ENCODE measurements at regions not wholly inside any gene's neighbourhood (a gene's known extent, or its start where the extent isn't known, plus 50 kb on each side); places are given as distances from the start of the nearest gene placed in this dataset.

DNA sequence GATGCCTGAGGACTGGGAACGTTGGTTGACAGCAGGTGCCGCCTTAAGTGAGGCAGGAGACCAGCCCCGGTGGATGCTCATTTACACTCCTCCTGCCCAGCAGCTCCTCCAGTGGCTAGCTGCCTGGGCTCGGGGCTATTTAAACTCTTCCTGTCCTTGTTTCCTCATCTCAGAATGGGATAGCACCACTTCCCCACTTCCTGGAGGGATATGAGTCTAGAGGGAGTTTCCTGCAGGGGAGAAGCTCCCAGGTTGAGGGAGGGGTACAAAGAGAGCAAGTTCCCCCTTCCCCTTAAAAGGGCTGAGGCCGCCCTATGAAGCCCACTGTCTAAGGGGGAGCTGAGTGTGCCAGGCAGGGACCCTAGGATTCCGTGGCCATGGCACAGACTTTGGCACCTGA is 311.2 kb downstream of the AACS start:
- no peak for DNase-seq

DNA sequence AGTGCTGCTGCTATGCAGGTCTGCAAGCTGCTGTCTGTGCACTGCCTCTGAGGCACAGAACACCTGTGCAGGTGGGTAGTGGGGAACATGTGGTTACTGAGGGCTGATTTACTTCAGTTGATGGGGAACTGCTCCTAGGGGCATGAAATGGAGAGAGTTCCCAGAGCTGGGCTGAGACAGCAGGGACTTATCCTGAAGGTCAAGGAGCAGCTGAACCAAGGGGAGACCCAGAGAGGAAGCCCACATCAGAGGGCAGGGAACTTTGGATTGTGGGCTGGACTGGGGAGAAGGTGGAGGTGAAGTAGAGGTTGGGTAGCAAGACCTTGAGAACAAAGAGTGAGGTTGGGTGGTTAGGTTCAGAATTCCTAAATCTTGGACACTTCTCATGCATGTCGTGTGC is 311.9 kb downstream of the AACS start:
- DNase-seq = no peak

DNA sequence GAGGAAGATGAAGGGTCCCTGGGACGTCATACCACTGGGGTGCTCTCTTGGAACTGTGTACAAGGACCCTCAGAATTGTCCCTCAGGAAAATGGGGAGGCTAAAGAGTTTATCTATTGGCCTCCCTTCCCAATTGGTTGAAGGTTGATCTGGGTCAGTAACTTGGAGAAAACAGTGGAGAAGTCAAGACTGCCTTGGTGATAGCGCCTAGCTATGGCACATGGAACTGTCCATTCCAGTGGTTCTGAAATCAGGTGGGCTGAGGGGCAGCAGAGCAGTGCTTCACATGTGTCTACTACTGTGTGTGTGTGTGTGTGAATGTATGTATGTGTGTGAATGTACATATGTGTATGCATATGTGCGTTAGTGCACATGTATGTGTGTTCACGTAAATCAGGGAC is 316.1 kb downstream of the AACS start:
- no peak for DNase-seq

GRCh38 chr12:125382926-125383325 is 317.7 kb downstream of the AACS start:
- DNase-seq = no peak

- DNase-seq = no peak
Measured at GRCh38 chr12:125386652-125387051, 321.4 kb downstream of the AACS start.

DNA sequence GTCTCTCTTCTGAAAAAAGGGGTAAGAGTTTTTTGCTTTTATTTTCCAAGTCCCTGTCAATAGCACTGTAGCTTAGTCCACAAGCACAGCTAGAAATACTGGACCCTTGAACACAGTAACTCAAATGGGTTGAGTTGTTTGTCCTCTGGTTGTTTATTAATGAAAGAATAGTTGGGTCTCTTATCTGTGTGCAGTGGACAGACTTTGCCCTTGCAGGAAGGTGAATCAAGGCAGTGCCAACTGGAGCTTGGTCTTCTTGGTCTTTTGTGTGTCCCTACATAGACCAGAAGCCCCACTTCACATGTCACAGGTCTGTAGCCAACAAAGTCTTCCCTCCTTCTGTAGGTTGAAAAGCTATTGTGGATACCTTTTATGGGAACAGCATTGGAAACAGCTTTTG is 322.0 kb downstream of the AACS start:
- DNase-seq = no peak

DNA sequence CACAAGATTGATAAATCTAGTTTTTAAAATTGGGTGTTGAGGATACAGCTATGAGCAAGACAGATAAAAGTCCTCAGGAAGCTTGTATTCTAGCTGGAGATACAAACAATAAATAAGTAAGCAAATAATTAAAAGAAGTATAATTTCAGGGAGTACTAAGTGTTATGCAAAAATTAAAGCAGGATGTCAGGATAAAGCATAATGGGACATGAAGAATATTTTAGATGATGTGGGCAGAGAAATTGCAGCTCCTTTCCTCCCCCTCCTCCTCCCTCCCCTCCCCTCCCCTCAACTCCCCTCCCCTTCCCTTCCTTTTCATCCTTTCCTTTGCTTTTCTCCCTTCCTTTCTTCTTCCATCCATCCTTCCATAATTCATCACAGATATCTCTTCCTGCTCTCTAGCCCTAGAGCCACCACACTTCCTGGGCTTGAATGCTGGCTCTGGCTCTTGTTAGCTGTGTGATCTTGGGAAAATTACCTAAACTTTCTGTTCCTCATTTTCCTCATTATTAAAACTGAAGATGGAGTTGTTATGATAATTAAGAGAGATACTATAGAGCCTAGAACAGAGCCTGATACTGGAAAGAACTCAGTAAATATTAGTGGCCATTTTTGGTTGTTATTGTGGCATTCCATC is 323.9 kb downstream of the AACS start:
- DNase-seq = no peak

GRCh38 chr12:125393569-125393968 is 328.3 kb downstream of the AACS start:
- DNase-seq = no peak

DNA sequence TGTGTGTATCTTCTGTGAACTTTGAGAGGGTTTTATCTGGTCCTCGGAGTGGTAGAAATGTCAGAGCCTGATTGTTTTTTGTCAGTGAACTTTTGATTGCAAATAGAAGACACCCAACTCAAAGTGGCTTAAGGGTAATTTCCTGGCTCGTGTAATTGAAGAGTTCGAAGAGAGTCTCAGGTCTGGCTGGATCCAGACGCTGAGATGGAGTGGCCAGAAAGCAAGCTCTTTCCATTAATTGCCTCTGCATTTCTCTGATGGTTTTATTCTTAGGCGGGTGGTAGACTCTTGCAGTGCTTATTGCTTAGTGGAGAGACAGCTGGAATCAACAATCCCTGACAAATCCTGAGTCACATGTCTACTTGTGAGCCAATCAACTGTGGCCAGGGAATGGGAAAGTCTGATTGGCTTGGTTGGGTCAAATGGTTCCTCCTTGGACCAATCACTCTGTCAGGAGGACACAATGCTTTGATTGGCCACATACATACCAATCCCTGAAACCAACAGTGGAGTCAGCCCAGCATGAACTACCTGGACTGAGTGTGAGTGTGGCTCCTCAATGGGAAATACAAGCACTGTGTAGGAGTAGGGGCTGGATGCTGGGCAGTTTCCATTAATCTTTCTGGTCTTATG is 330.5 kb downstream of the AACS start:
- no peak for DNase-seq

GRCh38 chr12:125399489-125399888 is 334.3 kb downstream of the AACS start:
- no peak for DNase-seq

- no peak for DNase-seq
Measured at GRCh38 chr12:125402874-125403789, 337.9 kb downstream of the AACS start.

DNA sequence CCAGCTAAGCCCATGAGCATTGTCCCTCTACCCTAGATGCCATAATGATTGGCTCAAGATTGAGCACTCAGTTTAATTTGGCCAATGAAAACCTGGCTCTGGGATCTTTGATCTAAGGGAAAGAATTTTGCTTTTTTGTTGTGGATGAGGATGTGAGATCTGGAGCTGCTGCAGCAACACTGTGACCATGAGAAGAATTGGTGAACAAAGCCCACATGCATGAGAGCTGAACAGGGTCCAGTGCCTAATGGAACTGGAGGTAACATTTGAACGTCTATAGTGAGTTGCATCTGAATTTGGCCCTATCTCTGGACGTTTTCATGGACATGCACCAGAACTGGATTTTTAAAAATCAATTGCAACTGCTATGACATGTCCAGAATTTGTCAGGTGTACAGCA is 338.6 kb downstream of the AACS start:
- no peak for DNase-seq

GRCh38 chr12:125406131-125406530 is 340.9 kb downstream of the AACS start:
- DNase-seq = no peak

GRCh38 chr12:125408718-125409117 is 343.5 kb downstream of the AACS start:
- no peak for DNase-seq

DNA sequence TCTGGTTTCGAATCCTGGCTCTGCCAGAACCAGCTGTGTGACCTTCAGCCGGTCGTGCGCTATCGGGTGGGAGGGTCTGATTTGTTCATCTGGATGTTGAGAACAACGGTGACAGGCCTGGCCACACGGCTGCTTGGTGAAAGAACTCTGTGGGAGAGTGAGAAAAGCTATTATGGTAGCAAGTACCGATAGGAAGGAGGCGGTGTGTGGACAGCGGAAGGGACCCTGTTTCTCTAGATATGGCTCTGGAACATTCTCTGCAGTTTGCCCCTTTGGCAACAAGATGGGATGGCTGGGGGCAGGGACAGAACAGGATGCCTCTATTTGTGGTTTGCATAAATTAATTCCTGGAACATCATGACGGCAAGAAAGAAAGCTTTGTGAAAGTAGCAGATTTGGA is 347.3 kb downstream of the AACS start:
- no peak for DNase-seq

DNA sequence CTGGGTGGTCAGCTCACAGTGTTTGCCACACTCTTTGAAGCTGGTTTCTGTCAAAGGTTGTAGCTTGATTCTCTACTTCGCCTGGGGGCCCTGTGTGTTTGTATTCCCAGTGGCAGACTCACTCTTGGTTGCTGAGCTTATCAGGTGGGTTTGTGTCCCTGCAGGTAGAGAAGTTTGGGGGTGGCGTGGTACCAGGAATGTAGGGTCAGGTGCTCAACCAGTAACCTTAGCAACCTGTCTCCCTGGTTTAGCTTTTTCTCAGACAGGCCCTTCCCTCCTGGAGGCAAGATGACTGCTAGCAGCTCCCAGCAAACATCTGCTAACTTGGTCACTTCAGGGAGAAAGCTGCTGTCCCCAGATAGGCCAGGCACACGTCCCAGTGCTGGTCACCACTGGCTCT is 352.2 kb downstream of the AACS start:
- DNase-seq = no peak

DNA sequence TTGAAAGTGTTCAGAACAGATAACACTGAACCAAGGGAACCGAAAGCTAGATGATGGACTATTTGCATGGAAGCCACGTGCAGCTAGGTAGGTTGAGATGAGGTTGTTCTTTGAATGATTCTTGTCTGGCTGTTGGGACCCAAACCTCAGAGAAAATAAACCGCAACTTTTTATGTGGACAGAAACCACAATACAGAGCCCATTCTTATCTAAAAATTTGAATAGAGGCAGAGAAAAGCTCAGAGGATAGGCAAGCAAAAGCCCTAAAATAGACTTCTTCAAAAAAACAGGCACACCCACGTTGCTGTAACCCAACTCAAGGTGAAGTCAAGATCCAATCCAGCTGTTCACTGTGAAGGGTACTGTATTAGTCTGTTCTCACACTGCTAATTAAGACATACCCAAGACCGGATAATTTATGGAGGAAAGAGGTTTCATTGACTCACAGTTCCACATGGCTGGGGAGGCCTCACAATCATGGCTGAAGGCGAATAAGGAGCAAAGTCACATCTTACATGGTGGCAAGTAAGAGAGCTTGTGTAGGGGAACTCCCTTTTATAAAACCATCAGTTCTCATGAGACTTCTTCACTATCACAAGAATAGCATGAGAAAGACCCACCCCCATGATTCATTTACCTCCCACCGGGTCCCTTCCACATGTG is 353.8 kb downstream of the AACS start:
- no peak for DNase-seq

DNA sequence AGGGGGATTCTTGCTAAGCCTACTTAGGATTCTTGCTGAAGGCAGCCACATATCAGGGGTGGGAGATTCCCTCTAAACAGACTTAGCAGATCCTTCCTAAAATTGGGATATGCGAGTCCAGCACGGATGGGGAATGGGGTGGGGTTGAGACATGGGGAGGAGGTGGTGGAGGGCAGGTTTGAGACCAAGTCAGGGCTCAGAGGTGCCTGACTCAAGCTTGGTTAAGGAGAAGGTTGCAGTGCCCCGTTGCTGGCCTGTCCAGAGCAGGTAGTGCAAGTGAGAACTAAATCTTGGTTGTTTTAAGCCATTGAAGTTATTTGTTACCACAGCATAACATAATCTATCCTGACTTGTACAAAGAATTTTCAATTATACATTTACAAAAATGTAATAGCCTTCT is 359.7 kb downstream of the AACS start:
- no peak for DNase-seq

GRCh38 chr12:125431516-125431915 is 366.3 kb downstream of the AACS start:
- DNase-seq = no peak

DNA sequence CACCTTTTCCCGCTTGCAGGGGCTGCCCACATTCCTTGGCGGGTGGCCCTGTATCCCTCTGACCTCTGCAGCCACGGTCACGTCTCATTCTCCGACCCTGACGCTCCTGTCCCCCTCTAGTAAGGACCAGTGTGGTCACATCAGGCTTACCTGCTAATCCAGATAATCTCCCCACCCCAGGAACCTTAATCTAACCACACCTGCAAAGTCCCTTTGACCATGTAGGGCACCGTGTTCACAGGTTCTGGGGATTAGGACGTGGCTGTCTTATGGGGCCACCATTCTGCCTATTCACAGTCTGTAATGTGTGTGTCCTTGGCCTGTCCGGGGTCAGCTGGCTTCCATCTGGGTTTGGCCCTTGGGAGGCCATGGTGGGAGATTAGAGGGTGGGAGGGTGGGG is 368.9 kb downstream of the AACS start:
- DNase-seq = no peak

- DNase-seq = no peak
Measured at GRCh38 chr12:125434936-125435443, 369.8 kb downstream of the AACS start.

DNA sequence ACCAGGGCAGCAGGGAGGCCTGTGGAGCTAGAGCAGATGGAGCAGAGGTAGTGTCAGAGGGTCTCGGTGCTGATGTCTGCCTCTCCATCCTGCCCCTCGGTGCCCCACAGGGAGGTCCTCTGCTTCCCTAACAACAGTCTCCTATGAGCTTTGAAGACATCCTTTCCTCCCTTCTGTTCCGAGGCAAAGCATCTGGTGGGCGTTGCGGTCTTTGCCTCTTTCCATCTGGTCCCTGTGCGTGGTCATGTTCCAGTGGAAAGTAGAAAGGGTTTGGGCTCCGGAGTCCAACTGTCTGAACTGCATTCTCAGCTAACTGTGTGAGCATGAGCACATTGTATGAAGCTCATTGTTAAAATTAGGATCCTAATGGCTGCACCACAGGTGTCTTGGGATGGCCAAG is 370.6 kb downstream of the AACS start:
- DNase-seq = no peak

DNA sequence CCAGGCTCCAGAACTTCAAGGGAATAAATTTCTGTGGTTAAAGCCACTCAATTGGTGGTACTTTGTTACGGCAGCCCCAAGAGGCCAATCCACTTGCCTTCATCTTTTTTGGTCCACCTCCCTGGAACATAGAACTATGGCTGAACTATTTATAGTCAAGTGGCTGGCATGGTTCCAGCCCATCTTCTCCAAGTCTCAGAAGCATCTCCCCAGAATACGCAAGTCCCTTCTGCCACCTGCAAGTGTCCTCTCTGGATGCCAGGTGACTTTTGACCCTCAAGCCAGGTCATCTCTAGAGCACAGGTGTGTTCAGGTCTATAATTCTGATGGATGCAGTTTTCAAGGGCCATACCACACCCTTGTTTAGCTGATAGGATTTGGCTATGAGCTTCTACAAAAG is 371.5 kb downstream of the AACS start:
- DNase-seq = no peak

Measured in stimulated activated CD4-positive, alpha-beta T cell treated with anti-CD3 and anti-CD28 coated beads, Interleukin-2, amount 100 ng/mL, for 24 hours (primary cell).